ENCODE measurements at regions not wholly inside any gene's neighbourhood (a gene's known extent, or its start where the extent isn't known, plus 50 kb on each side); places are given as distances from the start of the nearest gene placed in this dataset.

DNA sequence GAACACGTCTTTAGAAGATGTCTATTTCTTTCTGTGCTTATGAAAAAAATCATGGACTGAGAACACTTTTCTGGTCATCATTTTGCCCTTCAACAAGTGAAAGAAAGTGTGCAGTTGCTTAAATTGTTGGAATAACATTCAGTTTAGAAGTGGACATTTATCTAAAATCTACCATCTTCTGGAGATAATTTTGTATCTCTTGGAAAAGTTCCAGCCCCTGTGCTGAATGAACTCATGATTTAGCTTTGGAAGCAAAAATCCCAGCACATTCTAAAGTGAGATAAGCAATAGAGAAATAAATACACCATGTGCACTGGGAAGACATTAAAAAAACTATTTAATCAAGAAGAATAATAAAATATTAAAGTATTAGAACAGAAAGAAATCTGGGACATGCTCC lies 1420.8 kb upstream of the SLC10A2 start (continued):
- TF ChIP-seq RAD21 (IDR thresholded peaks at IDR 0.05 in 1 of 2, conservative IDR thresholded peaks at IDR 0.05 in 1 of 2; ENCODE audit: low read depth in 2 of 2, low read length in 2 of 2): no peak
- TF ChIP-seq YY1 (IDR thresholded peaks at IDR 0.05; ENCODE audit: low read depth, low read length): no peak
- no peak for TF ChIP-seq CBX5 (IDR thresholded peaks at IDR 0.05; ENCODE audit: low read depth, low read length)
- no peak for TF ChIP-seq JUN (IDR thresholded peaks at IDR 0.05; ENCODE audit: low read depth, low read length)
